Fibroblast of upper back skin (primary cell): ENCODE measurements at regions not wholly inside any gene's neighbourhood (a gene's known extent, or its start where the extent isn't known, plus 50 kb on each side); places are given as distances from the start of the nearest gene placed in this dataset.
"Not testable (repeated sequence)": the region's sequence is repeated elsewhere in the genome, so short reads cannot be mapped to it uniquely, and the experiment has no call there.

Experiments
- DNase-seq: peaks from one replicate; pipeline ENCODE4 v3.0.0-alpha.2; 2013

- no peak for DNase-seq
Observed at GRCh38 chr10:23657677-23658076, 218.8 kb downstream of the OTUD1 start.

GRCh38 chr10:23671866-23672265, 233.0 kb downstream of the OTUD1 start:
- DNase-seq = not testable (repeated sequence)

- no peak for DNase-seq
Observed at GRCh38 chr10:23675585-23675984, 236.7 kb downstream of the OTUD1 start.

DNA sequence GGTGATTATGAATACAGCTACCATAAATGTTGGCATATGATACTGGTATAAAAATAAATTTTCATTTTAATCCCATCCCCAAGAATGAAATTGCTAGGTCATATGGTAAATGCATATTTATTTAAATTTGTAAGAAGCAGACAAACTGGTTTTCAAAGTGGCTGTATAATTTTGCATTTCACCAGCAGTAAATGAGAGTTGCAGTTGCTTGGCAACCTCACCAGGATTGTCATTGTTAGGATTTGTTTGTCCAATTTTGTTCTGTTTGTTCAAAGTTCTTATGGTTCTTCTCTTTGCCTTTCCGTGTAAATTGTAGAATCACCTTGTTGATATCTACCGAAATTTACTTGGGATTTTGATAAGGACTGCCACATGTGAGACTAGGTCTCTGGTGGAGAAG, 237.4 kb downstream of the OTUD1 start:
- DNase-seq = no peak

GRCh38 chr10:23686722-23687121, 247.8 kb downstream of the OTUD1 start:
- DNase-seq = no peak

GRCh38 chr10:23692736-23693135, 253.9 kb downstream of the OTUD1 start:
- no peak for DNase-seq

- DNase-seq = no peak
Observed at GRCh38 chr10:23693501-23693901, 254.6 kb downstream of the OTUD1 start.

DNA sequence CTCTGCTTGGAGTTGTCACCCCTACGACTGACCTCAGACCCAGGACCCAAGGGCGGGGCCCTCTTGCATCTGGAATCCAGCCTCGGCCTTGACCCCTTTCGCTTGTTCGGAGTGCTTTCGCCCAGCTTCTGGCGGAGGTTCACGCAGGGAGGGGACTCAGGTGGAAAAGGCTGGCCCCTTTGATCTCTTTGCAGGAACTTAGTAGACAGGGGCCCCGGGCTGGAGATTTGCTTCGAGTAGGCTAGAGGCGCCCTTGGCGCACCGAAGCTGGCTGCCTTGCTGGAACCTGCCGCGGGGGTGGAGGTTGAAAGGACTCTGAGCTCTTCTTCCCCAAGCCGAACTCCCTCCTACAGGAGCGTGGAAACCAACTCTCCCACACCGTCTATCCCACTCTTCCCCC, 255.1 kb downstream of the OTUD1 start:
- no peak for DNase-seq

DNA sequence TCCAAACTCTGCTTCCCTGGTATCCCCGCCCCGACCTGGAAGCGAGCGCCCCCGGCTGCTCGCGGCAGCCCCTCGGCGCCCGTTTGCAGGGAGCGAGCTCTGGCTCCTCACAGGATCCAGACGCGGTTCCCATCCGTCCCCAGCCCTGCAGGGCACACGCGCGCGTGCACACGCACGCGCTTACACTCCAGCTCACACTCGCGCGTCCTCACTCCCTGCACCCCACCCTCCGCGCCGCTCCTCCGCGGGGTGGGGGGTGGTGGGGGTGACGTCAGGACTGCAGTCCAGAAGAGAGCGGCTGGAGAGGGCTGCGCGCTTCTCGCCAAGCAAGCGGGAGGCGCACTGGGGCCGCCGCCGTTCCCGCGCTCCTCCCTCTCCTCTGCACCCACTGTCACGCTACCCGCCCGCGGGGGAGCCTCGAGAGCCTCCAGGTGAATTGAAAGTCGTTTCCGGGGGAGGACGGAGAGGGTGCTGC, 255.6 kb downstream of the OTUD1 start:
- no peak for DNase-seq

GRCh38 chr10:23694921-23695824, 256.3 kb downstream of the OTUD1 start:
- DNase-seq = no peak

DNA sequence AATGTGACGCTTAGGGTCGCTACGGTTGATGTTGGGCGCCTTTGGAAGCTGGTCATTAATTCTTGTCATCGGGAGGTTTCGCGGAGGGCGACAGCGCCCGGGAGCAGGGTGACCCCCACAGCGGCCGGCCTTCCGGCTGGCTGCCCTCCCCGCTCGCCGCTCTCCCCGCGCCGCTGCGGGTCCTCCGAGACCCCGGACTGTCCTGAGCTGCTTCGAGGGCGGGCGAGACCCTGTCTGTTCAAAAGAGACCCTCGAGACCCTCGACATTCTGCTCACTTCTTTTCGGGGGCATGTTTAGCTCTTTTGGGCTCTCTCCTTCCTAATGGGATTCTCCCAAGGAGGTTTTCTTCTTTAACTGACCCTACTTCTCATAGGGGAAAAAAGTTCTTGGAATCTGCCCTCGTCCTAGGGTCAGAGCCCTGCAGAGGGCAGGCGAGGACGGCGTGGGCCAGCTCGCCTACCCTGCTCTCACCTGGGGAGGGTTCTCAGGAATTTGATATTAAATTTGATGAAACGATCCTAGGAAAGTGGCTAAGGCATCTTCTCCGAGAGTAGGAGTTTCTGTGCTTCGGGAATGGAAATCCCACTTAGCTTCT, 257.0 kb downstream of the OTUD1 start:
- DNase-seq = no peak

DNA sequence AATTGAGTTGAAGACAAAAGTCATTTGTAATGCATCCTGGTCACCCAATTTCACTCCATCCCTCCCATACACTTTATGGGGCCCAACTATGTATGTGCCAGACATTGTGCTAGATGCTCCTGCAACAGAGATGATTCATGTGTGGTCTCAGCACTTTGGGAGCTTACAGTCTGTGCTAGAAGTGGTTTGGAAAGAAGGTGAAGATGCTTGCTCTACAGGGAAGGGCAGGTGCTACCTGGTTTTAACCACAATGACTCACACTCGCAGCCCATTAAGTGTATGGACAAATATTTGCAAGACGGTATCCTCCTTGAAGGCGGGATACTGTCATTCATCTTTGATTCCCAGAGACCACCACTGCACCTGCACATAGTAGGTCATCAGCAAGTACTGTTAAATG, 257.6 kb downstream of the OTUD1 start:
- DNase-seq = no peak

GRCh38 chr10:23702977-23703414, 264.1 kb downstream of the OTUD1 start:
- DNase-seq = peak; percentile 49

- DNase-seq = no peak
Observed at GRCh38 chr10:23715363-23715762, 276.5 kb downstream of the OTUD1 start.

DNA sequence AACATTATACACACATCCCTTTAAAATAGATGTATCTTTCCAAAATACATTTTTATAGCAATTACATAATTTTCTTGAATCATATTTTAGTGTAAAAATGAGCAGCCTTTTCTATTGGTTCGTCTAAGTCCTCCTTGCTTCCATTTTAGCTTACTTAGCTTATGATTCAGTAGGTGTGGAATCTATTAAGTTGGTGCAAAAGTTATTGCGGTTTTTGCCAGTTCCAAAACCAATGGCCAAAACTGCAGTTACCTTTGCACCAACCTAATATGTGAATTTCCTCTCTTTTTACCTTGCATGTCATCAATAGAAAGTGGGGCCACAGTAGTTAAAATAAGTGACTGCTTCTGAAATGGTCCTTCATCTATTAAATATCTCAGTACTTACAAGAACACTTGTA, 279.0 kb downstream of the OTUD1 start:
- DNase-seq = no peak

GRCh38 chr10:23718946-23719345, 280.1 kb downstream of the OTUD1 start:
- DNase-seq = no peak

GRCh38 chr10:23723796-23724195, 284.9 kb downstream of the OTUD1 start:
- no peak for DNase-seq

- DNase-seq = no peak
Observed at GRCh38 chr10:23725548-23725947, 286.7 kb downstream of the OTUD1 start.

DNA sequence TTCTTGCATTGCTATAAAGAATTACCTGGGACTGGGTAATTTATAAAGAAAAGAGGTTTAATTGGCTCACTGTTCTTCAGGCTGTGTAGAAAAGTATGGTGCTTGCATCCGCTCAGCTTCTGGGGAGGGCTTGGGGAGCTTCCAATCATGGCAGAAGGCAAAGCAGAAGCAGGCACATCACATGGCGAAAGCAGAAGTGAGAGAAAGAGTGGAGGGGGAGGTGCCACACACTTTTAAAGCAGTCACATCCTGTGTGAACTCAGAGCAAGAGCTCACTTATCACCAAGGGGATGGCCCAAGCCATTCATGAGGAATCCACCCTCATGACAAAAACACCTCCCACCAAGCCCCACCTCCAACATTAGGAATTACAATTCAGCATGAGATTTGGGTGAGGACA, 303.5 kb downstream of the OTUD1 start:
- DNase-seq = no peak

GRCh38 chr10:23742807-23743206, 303.9 kb downstream of the OTUD1 start:
- DNase-seq = no peak

DNA sequence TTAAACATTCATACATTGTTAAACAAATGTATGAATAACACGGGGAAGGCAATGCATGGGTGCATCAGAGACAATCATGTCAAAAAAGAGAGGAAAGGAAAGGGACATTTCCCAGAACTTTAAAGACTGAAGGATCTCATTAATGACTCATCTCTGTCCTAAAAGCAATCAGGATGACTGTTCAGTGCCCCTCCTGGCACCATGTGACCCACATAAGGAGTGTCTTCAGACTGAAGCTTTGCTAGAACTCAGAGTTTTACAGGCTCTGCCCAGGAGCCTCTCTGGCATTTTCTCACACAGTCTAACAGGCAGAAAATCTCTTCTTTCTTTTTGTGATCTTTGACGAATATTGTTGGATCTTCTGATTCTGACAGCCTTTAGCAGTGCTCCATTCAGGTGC, 315.3 kb downstream of the OTUD1 start:
- no peak for DNase-seq

DNA sequence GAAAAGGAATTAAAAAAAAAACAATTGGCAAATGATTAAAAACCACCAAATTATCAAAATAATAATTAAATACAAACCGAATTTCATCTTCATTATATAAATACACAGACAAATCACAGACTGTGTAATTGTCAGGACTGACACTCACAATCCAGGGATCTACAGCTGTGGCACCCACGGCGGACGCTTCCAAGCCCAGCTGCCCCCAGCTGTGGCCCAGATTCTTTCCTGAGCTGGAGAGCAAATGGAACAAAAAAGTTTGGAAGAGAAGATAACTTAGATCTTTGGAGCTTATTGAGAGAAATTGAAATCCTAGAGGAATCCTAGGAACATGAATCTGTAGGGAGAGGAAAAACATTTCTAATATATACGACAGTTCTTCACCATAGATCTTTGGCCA, 316.1 kb downstream of the OTUD1 start:
- no peak for DNase-seq

- no peak for DNase-seq
Observed at GRCh38 chr10:23755556-23755955, 316.7 kb downstream of the OTUD1 start.

DNA sequence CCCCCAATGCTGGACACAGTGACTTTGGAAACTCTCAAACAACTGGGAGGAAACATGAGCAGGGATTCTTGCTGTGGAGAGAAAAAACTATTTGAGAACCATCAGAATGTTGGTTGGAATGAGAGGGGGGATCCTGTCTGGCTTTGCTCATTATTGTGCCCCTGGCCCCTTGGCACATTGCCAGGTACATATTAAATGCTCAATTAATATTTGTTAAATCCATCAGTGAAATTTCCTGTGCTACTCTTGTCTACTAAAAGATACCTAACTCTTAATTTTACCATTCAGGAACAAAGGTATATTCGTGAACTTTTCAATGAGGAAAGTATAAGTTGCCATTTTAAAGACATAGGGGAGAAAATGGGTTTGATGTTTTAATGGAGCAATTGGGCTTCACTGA, 329.4 kb downstream of the OTUD1 start:
- DNase-seq = no peak
